CD14-positive monocyte (primary cell): ENCODE measurements at regions not wholly inside any gene's neighbourhood (a gene's known extent, or its start where the extent isn't known, plus 50 kb on each side); places are given as distances from the start of the nearest gene placed in this dataset.

Source experiments
- DNase-seq, 3 donors: peaks; one replicate each; pipeline ENCODE4 v3.0.0-alpha.2; 2011 to 2022
- H2AFZ ChIP-seq: 2 replicates; pipeline ENCODE4 v1.6.0; 2012; ENCODE audit warnings: mild to moderate bottlenecking, low read depth, low read length, inconsistent platforms; ENCODE audit not compliant: insufficient read depth, poor library complexity, severe bottlenecking
- H3K27ac ChIP-seq, 2 donors: 1 replicate in 1 of 2; 2 replicates in 1 of 2; pipeline ENCODE4 v1.5.1; 2012 to 2013; ENCODE audit warnings: low read length in 2 of 2, control low read depth in 1 of 2, inconsistent platforms in 1 of 2, low read depth in 1 of 2, mild to moderate bottlenecking in 1 of 2
- H3K27me3 ChIP-seq, 2 donors: one replicate each; pipeline versions ENCODE4 v1.6.0 to v1.6.1; 2011 to 2013; ENCODE audit warnings: low read length in 2 of 2; ENCODE audit not compliant: control insufficient read depth in 2 of 2, insufficient read depth in 2 of 2
- H3K36me3 ChIP-seq, 2 donors: replicated peaks in 1 of 2; 1 replicate in 1 of 2; 2 replicates in 1 of 2; pipeline versions ENCODE4 v1.5.1 to v1.6.1; 2012 to 2013; ENCODE audit warnings: low read length in 2 of 2, control low read depth in 1 of 2, inconsistent platforms in 1 of 2, mild to moderate bottlenecking in 1 of 2; ENCODE audit not compliant: insufficient read depth in 2 of 2, control insufficient read depth in 1 of 2
- H3K4me1 ChIP-seq, 2 donors: 1 replicate in 1 of 2; 2 replicates in 1 of 2; pipeline versions ENCODE4 v1.5.1 to v1.6.1; 2012 to 2013; ENCODE audit warnings: low read length in 2 of 2, control low read depth in 1 of 2, inconsistent platforms in 1 of 2, mild to moderate bottlenecking in 1 of 2, moderate library complexity in 1 of 2; ENCODE audit not compliant: insufficient read depth in 2 of 2, control insufficient read depth in 1 of 2
- H3K4me2 ChIP-seq: replicated peaks from 2 replicates; pipeline ENCODE3; 2012; ENCODE audit warnings: low read length, moderate library complexity, mild to moderate bottlenecking; ENCODE audit not compliant: poor library complexity, severe bottlenecking; ENCODE audit errors: extremely low read depth
- H3K4me3 ChIP-seq, 3 experiments: fragments of 200-600 bp in 1 of 3; sonication (generic) in 1 of 3; replicated peaks in 1 of 3; 1 replicate in 2 of 3; 2 replicates in 1 of 3; pipeline ENCODE4 v1.5.1; 2011 to 2013; ENCODE audit warnings: low read length in 3 of 3, mild to moderate bottlenecking in 3 of 3, control low read depth in 2 of 3, low read depth in 2 of 3, inconsistent platforms in 1 of 3, moderate library complexity in 1 of 3
- H3K79me2 ChIP-seq: 2 replicates; pipeline ENCODE4 v1.6.0; 2012; ENCODE audit warnings: mild to moderate bottlenecking, control low read depth, inconsistent platforms, low read length, moderate library complexity; ENCODE audit not compliant: insufficient read depth
- H3K9ac ChIP-seq: 2 replicates; pipeline ENCODE4 v1.6.0; 2017; ENCODE audit warnings: low read length, mild to moderate bottlenecking; ENCODE audit not compliant: insufficient read depth, poor library complexity, severe bottlenecking
- H3K9me3 ChIP-seq, 2 donors: replicated peaks in 1 of 2; 1 replicate in 1 of 2; 2 replicates in 1 of 2; pipeline versions ENCODE4 v1.5.1 to v1.6.1; 2012 to 2013; ENCODE audit warnings: low read length in 2 of 2, control low read depth in 1 of 2; ENCODE audit not compliant: control insufficient read depth in 1 of 2, insufficient read depth in 1 of 2
- H4K20me1 ChIP-seq: 2 replicates; pipeline ENCODE4 v1.6.0; 2012; ENCODE audit warnings: mild to moderate bottlenecking, low read length, control low read depth, moderate library complexity; ENCODE audit not compliant: insufficient read depth
- H3K27ac Mint-ChIP-seq, 7 donors: one replicate each; pipeline ENCODE4 v1.8.0; 2020; ENCODE audit warnings: mild to moderate bottlenecking in 7 of 7, mixed read lengths in 7 of 7, moderate library complexity in 6 of 7, inconsistent platforms in 2 of 7
- H3K27me3 Mint-ChIP-seq, 3 donors: one replicate each; pipeline ENCODE4 v1.8.0; 2021 to 2022; ENCODE audit warnings: low read depth in 3 of 3, mild to moderate bottlenecking in 3 of 3, mixed read lengths in 3 of 3, moderate library complexity in 3 of 3, inconsistent platforms in 1 of 3
- H3K36me3 Mint-ChIP-seq, 2 donors: one replicate each; pipeline ENCODE4 v1.8.0; 2020; ENCODE audit warnings: mixed read lengths in 2 of 2, inconsistent platforms in 1 of 2, mild to moderate bottlenecking in 1 of 2
- H3K4me1 Mint-ChIP-seq: one replicate; pipeline ENCODE4 v1.8.0; 2020; ENCODE audit warnings: mild to moderate bottlenecking, mixed read lengths
- H3K4me3 Mint-ChIP-seq, 2 donors: one replicate each; pipeline ENCODE4 v1.8.0; 2020; ENCODE audit warnings: mild to moderate bottlenecking in 2 of 2, mixed read lengths in 2 of 2, moderate library complexity in 1 of 2
- H3K9me3 Mint-ChIP-seq, 7 donors: one replicate each; pipeline ENCODE4 v1.8.0; 2020 to 2022; ENCODE audit warnings: mixed read lengths in 7 of 7, mild to moderate bottlenecking in 6 of 7, moderate library complexity in 6 of 7, inconsistent platforms in 2 of 7
- CTCF ChIP-seq: fragments of 200-600 bp; IDR thresholded peaks from one replicate; pipeline ENCODE4 v1.8.0; 2022; ENCODE audit warnings: antibody characterized with exemption, mild to moderate bottlenecking
- WGBS: methylation state at CpG from one replicate; pipeline ENCODE4 v1.1.5; 2013; ENCODE audit warnings: missing lambda C conversion rate; ENCODE audit not compliant: insufficient coverage; 5-methylcytosine and 5-hydroxymethylcytosine counted together
- intact Hi-C, 2 donors: fragments of 100-400 bp; cut with micrococcal nuclease; formaldehyde crosslinking; loops; one replicate each; pipeline versions ENCODE4 v1.15.0 to v1.15.1; 2023

GRCh38 chr1:193342811-193343210 is 156.4 kb upstream of the B3GALT2 start:
- no peak overlapping the region for H2AFZ ChIP-seq
- H3K4me1 Mint-ChIP-seq: no peaks in the 10 kb centered on the region
- H3K79me2 ChIP-seq: no peaks in the 10 kb centered on the region
- H3K9ac ChIP-seq: no peak overlapping the region
- no peaks in the 10 kb centered on the region for H3K27me3 ChIP-seq
- H3K36me3 Mint-ChIP-seq: no peaks in the 10 kb centered on the region
- H3K27me3 Mint-ChIP-seq: peaks cover 0 to 1% (median 0%) of the 10 kb centered on the region in 3 donors
- H3K36me3 ChIP-seq: no peaks in the 10 kb centered on the region
- no peak overlapping the region for H3K4me3 ChIP-seq
- intact Hi-C loops: no loop called here
- H3K4me3 Mint-ChIP-seq: no peak overlapping the region
- H3K4me1 ChIP-seq: no peaks in the 10 kb centered on the region
- no peak for DNase-seq
- no peak overlapping the region for H3K27ac Mint-ChIP-seq
- no peak for TF ChIP-seq CTCF
- peaks cover 1 to 5% (median 2%) of the 10 kb centered on the region in 7 donors for H3K9me3 Mint-ChIP-seq
- WGBS: 91% methylated on average over 1 of the region's 13 CpGs
- no peak overlapping the region for H3K4me2 ChIP-seq
- H3K27ac ChIP-seq: no peak overlapping the region
- H4K20me1 ChIP-seq: no peaks in the 10 kb centered on the region
- peaks cover 0 to 3% of the 10 kb centered on the region in 2 donors for H3K9me3 ChIP-seq

- H3K36me3 Mint-ChIP-seq: no peaks in the 10 kb centered on the region
- Histone ChIP-seq H4K20me1 (no peaks in the 10 kb centered on the region), H3K27ac (no peak overlapping the region), H3K9ac (no peak overlapping the region), H3K4me1 (no peaks in the 10 kb centered on the region), H3K79me2 (no peaks in the 10 kb centered on the region), H3K36me3 (no peaks in the 10 kb centered on the region), H3K4me3 (no peak overlapping the region), H3K4me2 (no peak overlapping the region), H3K9me3 (peaks cover 0 to 3% of the 10 kb centered on the region in 2 donors), H2AFZ (no peak overlapping the region), H3K27me3 (no peaks in the 10 kb centered on the region)
- H3K27me3 Mint-ChIP-seq: peaks cover 0 to 2% (median 1%) of the 10 kb centered on the region in 3 donors
- H3K27ac Mint-ChIP-seq: no peak overlapping the region
- intact Hi-C loops: no loop called here
- H3K9me3 Mint-ChIP-seq: peaks cover 2 to 6% (median 2%) of the 10 kb centered on the region in 7 donors
- no peak for DNase-seq
- no peak overlapping the region for H3K4me3 Mint-ChIP-seq
- no peaks in the 10 kb centered on the region for H3K4me1 Mint-ChIP-seq
- no peak for TF ChIP-seq CTCF
Measured at GRCh38 chr1:193340331-193340730, 153.9 kb upstream of the B3GALT2 start.
